Ramos (cell line): ENCODE measurements at regions not wholly inside any gene's neighbourhood (a gene's known extent, or its start where the extent isn't known, plus 50 kb on each side); places are given as distances from the start of the nearest gene placed in this dataset.
"Not testable (repeated sequence)": the region's sequence is repeated elsewhere in the genome, so short reads cannot be mapped to it uniquely, and the experiment has no call there.

ENCODE experiments used
- in situ Hi-C: fragments of 300-500 bp; cut with MboI; formaldehyde crosslinking; loops from one replicate; pipeline ENCODE4 v1.14.3; 2022; ENCODE audit warnings: low sequenced_read_pairs; ENCODE audit not compliant: unreplicated experiment

GRCh38 chr12:105454688-105455087 lies 124.2 kb downstream of the C12orf75 start:
- in situ Hi-C loops, result no loop called here

GRCh38 chr12:105455261-105455660 lies 124.8 kb downstream of the C12orf75 start:
- in situ Hi-C loops, result no loop called here

- in situ Hi-C loops, result no loop called here
These were observed 126.5 kb downstream of the C12orf75 start for GRCh38 chr12:105457026-105457425.

DNA sequence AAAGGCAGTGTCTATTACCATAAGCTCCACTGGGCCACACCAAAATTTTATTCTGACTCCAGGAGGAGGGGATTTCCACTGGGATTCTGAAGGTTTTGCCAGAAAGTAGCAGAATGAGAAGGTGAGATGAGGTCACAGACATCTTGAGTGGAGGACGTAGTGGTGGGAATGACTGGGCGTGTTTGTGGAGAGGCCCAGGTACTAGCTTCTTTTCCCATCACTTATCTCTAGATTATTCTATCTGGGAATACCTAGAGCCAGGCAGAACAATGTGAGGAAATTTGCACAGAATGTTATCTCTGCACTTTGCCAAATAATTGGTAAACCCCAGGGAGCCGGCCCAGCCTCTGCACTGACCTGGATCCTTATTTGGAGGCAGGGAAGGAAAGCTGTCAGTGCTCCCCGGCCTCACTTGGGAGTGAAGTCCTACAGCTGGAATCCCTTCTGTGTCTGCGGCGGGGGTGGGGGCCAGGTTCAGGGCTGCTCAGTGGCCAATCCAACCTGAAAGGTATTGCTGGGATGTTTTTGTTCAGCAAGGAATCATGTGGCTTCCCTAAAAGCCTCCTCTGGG lies 129.4 kb downstream of the C12orf75 start:
- in situ Hi-C loops, result no loop called here

GRCh38 chr12:105461271-105461943 lies 130.9 kb downstream of the C12orf75 start:
- in situ Hi-C loops, result no loop called here

DNA sequence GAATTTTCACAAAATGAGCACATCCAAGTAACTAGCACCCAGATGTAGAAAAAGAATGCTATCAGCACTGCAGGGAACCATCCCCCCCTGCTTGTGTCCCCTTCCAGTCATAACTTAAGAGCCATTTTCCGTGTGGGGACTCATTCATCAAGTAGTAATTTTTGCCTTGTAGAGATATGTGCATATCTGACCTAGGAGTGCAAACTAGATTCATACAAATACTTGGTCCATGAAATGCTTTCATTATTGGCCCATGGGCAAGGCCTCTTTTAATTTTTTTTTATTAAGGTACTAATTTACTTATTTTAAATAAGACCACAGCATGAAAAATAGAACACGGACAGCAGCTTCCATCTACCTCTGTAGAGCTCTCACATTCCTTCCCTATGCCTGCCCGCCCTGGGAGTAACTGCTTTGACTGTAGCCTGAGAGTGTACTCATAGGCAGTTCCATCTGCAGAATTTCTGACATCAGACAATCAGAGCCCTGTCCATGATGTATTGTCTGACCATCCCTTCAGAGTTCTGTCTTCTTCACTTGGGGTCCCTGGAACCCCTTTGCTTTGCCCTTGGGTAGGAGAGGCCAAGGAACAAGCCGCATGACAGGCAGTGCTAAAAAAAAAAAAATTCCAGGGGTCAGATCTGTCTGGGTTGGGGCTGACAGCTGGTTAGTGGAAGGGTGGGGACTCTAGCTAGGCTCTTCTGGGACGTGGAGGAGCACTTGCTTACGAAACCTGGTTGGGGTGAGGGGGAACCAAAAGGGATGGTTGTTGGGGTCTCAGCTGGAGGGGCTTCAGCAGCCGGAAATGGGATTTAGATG lies 131.7 kb downstream of the C12orf75 start:
- in situ Hi-C loops, result no loop called here

DNA sequence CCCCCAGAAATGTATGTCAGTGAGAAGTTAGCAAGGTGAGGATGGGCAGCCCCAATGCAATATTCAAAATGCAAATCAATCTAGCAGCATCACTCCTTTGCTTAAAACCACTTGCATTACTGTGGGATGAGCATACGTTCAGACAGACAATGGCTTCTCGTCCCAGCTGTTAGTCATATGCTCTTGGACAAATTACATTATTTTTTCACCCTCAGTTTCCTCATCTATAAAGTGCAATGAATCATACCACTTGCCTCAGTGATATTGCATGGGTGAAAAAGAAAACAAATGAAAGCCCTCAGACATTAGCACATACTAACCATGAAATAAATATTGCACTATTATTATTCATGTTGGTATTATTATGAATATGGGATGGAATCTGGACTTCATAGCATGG lies 132.3 kb downstream of the C12orf75 start:
- in situ Hi-C loops, result no loop called here

GRCh38 chr12:105464406-105464805 lies 133.9 kb downstream of the C12orf75 start:
- in situ Hi-C loops, result no loop called here

- in situ Hi-C loops, result no loop called here
These were observed 135.9 kb downstream of the C12orf75 start for GRCh38 chr12:105466231-105466900.

GRCh38 chr12:105466901-105467598 lies 136.6 kb downstream of the C12orf75 start:
- in situ Hi-C loops, result no loop called here

DNA sequence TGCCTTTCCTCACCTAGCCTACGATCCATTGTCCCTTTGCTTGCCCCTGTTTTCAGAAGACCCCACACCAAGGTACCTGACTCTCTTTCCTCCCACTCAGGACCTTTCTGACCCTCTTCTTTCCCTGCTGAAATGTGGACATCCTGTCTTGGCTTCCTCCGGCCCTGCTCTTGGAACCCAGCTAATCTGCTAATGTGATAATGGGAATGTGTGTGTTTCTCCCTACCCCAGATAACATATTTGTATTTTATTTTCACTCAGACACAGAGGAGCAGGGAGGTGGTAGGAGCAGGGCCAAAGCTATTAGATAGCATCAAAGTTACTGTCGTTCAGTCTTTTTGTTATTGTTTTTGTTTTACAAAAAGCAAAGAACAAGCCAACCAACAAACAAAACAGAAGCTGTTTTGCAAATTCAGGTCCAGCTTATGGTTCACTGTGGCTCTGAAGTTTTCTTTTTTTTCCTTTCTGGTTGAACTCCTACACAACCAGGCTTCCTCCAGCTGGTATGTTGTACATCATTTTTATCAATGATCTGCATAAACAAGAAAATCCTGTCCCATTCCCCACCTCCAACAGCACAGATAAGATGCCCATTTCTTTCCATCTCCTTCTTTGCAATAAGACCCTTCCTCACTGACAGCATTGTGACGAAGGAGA lies 137.3 kb downstream of the C12orf75 start:
- in situ Hi-C loops, result no loop called here

GRCh38 chr12:105468464-105468863 lies 138.0 kb downstream of the C12orf75 start:
- in situ Hi-C loops, result no loop called here

DNA sequence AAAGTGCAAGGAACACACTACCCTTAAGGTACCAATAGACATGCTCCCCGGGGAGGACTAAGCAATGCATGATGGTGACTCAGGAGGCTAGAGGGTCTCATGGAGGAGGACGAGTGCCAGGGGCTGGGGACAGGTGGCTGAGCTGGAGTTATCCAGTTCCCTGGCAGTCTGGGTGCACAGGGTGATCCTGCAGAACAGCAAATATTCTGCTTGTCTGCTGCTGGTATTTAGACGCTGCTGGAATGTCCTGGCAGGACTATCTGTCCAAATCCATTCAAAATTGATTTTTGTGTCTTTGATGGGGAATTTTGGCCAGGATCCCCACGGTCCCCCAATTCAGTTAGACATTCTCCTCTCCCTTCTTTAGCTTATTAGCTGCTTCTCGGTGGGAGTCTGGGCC lies 138.7 kb downstream of the C12orf75 start:
- in situ Hi-C loops, result no loop called here

- in situ Hi-C loops, result no loop called here
These were observed 139.2 kb downstream of the C12orf75 start for GRCh38 chr12:105469701-105470100.

GRCh38 chr12:105470102-105470501 lies 139.6 kb downstream of the C12orf75 start:
- in situ Hi-C loops, result no loop called here

GRCh38 chr12:105470601-105471000 lies 140.1 kb downstream of the C12orf75 start:
- in situ Hi-C loops, result no loop called here

GRCh38 chr12:105474672-105475071 lies 144.2 kb downstream of the C12orf75 start:
- in situ Hi-C loops, result no loop called here

DNA sequence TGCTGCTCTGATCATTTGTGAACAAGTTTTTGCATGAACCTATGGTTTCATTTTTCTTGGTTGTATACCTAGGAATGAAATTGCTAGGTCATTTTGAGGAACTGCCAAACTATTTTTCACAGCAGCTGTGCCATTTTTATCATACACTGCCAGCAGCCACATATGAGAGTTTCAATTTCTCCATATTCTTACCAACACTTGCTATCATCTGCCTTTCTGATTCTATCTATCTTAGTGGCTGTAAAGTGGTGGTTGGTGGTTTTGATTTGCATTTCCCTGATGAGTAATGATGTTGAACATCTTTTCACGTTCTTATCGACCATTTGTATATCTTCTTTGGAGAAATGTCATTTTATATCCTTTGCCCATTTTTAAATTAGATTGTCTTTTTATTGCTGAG lies 146.1 kb downstream of the C12orf75 start:
- in situ Hi-C loops, result no loop called here

DNA sequence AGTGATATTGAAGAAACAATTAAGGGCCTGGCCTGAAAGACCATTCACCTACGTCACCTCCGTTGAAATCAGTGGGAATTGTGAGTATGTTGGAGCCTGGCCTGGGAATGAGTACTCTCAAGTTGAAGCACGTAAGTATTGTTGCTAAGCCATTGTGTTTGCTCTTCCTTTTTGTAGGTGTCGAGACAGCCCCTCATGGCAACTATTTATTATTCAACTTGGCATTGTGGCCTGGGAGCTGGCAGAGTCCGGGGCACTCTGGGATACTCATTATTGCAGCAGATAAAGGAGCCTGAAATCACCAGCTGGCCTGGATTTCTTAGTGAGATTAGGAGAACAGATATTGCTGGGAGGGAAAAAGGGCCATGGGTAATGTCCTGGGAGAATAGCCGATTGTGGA lies 147.4 kb downstream of the C12orf75 start:
- in situ Hi-C loops, result no loop called here

DNA sequence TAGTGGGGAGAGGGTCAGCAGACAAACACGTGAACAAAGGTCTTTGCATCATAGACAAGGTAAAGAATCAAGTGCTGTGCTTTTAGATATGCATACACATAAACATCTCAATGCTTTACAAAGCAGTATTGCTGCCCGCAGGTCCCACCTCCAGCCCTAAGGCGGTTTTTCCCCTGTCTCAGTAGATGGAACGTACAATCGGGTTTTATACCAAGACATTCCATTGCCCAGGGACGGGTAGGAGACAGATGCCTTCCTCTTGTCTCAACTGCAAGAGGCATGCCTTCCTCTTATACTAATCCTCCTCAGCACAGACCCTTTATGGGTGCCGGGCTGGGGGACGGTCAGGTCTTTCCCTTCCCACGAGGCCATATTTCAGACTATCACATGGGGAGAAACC lies 148.3 kb downstream of the C12orf75 start:
- in situ Hi-C loops, result not testable (repeated sequence)
